HL-60 (cell line): ENCODE measurements at regions not wholly inside any gene's neighbourhood (a gene's known extent, or its start where the extent isn't known, plus 50 kb on each side); places are given as distances from the start of the nearest gene placed in this dataset.

Experiments
- POLR2AphosphoS5 ChIP-seq: IDR thresholded peaks from 2 replicates; pipeline ENCODE4 v1.6.1; 2012; ENCODE audit warnings: low read depth
- TF ChIP-seq, protein P1 (sequence below): IDR thresholded peaks from one replicate; pipeline ENCODE4 v1.5.1; 2011; ENCODE audit warnings: low read length, control low read depth, inconsistent platforms; ENCODE audit not compliant: insufficient read depth
- TF ChIP-seq, protein P2 (sequence below): IDR thresholded peaks from 2 replicates; pipeline ENCODE4 v1.6.1; 2012; ENCODE audit warnings: low read depth; ENCODE audit not compliant: insufficient replicate concordance

DNA sequence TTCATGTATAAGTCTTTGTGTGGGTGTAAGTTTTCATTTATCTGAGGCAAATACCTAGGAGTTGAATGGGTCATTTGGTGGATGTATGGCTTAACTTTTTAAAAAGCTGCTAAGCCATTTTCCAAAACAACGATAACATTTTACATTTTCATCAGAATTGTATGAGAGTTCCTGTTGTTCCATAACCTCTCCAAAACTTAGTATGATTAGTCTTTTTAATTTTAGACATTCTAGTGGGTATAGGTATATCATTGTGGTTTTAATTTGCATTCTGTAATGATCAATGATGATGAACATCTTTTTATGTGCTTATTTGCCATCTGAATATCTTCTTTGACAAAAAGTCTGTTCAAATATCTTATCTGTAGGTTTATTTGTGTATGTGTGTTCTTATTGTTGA is 74.4 kb upstream of the UGP2 start:
- TF ChIP-seq, protein P1, sequence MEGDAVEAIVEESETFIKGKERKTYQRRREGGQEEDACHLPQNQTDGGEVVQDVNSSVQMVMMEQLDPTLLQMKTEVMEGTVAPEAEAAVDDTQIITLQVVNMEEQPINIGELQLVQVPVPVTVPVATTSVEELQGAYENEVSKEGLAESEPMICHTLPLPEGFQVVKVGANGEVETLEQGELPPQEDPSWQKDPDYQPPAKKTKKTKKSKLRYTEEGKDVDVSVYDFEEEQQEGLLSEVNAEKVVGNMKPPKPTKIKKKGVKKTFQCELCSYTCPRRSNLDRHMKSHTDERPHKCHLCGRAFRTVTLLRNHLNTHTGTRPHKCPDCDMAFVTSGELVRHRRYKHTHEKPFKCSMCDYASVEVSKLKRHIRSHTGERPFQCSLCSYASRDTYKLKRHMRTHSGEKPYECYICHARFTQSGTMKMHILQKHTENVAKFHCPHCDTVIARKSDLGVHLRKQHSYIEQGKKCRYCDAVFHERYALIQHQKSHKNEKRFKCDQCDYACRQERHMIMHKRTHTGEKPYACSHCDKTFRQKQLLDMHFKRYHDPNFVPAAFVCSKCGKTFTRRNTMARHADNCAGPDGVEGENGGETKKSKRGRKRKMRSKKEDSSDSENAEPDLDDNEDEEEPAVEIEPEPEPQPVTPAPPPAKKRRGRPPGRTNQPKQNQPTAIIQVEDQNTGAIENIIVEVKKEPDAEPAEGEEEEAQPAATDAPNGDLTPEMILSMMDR, result no peak
- TF ChIP-seq, protein P2, sequence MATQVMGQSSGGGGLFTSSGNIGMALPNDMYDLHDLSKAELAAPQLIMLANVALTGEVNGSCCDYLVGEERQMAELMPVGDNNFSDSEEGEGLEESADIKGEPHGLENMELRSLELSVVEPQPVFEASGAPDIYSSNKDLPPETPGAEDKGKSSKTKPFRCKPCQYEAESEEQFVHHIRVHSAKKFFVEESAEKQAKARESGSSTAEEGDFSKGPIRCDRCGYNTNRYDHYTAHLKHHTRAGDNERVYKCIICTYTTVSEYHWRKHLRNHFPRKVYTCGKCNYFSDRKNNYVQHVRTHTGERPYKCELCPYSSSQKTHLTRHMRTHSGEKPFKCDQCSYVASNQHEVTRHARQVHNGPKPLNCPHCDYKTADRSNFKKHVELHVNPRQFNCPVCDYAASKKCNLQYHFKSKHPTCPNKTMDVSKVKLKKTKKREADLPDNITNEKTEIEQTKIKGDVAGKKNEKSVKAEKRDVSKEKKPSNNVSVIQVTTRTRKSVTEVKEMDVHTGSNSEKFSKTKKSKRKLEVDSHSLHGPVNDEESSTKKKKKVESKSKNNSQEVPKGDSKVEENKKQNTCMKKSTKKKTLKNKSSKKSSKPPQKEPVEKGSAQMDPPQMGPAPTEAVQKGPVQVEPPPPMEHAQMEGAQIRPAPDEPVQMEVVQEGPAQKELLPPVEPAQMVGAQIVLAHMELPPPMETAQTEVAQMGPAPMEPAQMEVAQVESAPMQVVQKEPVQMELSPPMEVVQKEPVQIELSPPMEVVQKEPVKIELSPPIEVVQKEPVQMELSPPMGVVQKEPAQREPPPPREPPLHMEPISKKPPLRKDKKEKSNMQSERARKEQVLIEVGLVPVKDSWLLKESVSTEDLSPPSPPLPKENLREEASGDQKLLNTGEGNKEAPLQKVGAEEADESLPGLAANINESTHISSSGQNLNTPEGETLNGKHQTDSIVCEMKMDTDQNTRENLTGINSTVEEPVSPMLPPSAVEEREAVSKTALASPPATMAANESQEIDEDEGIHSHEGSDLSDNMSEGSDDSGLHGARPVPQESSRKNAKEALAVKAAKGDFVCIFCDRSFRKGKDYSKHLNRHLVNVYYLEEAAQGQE, result no peak
- no peak for TF ChIP-seq POLR2AphosphoS5
